ENCODE measurements at regions not wholly inside any gene's neighbourhood (a gene's known extent, or its start where the extent isn't known, plus 50 kb on each side); places are given as distances from the start of the nearest gene placed in this dataset.

DNA sequence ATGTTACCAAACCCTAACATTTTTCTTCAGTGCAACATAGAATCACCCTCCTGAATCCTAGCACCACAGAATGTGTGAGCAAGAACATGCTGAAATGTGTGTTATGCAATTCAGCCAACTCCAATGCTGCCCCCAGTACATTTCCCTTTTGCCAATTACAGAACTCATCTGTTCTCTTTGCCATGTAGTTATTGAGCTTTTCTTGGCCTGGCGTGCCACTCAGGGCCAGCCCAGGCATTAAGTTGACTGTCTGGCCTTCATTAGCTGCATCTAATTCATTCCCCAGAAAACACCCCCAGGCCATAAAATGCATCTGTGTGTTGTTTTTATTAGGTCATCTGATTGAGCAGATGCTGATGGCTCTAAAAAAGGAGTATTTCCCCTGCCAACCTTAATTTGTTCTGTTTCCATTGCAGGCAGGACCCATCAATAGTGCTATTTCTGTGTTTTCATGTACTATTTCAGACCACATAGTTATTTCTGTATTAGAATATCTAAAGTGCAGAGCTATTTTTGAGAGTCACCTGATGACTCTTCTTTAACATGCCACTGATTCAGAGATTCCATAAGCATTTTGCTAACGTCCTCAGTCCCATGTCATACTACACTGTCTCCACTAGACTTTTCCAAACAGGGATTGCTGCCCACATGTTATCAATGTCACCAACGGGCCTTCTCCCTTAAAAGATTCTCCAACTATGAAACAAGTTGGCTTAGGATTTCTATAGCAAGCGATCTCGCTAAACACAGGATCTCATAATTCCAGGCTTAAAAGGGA is 969.7 kb downstream of the CDH11 start:
- TF ChIP-seq CTCF (IDR thresholded peaks at IDR 0.05; ENCODE audit: low read depth, low read length) (no peak), POLR2A (IDR thresholded peaks at IDR 0.05; ENCODE audit: extremely low read depth, insufficient read length) (no peak), MAX (IDR thresholded peaks at IDR 0.05; ENCODE audit: low read depth, low read length) (no peak)
